ENCODE measurements at regions not wholly inside any gene's neighbourhood (a gene's known extent, or its start where the extent isn't known, plus 50 kb on each side); places are given as distances from the start of the nearest gene placed in this dataset.

GRCh38 chr6:26312501-26313397, 52.2 kb upstream of the BTN3A2 start:
- DNase-seq (ENCODE audit: low spot score) = peak; percentile 78

All from LoVo (cell line).